Activated CD4-positive, alpha-beta T cell treated with anti-CD3 and anti-CD28 coated beads, Interleukin-2, amount 10 ng/mL, durations not matched to agents 7 days and 5 days (primary cell): ENCODE measurements at regions not wholly inside any gene's neighbourhood (a gene's known extent, or its start where the extent isn't known, plus 50 kb on each side); places are given as distances from the start of the nearest gene placed in this dataset.

Experiments used
- CTCF ChIA-PET: fragments of 350-600 bp; sonication (Branson Sonifier 250); formaldehyde crosslinking; loops from one replicate; lab custom pipeline; 2021; ENCODE audit warnings: antibody characterized with exemption; lab: Charles Lee
- POLR2A ChIA-PET: fragments of 350-600 bp; sonication (Branson Sonifier 250); formaldehyde crosslinking; loops from one replicate; lab custom pipeline; 2021; ENCODE audit warnings: antibody characterized with exemption; lab: Charles Lee
- DNase-seq: peaks from one replicate; pipeline ENCODE4 v3.0.0-alpha.2; 2020
- H3K27ac Mint-ChIP-seq: one replicate; pipeline ENCODE4 v1.8.0; 2021; ENCODE audit warnings: mild to moderate bottlenecking, moderate library complexity, mixed read lengths
- H3K27me3 Mint-ChIP-seq: one replicate; pipeline ENCODE4 v1.8.0; 2021; ENCODE audit warnings: mixed read lengths
- H3K36me3 Mint-ChIP-seq: one replicate; pipeline ENCODE4 v1.8.0; 2021; ENCODE audit warnings: low read depth, mixed read lengths
- H3K4me1 Mint-ChIP-seq: one replicate; pipeline ENCODE4 v1.8.0; 2021; ENCODE audit warnings: mixed read lengths
- H3K4me3 Mint-ChIP-seq: one replicate; pipeline ENCODE4 v1.8.0; 2021; ENCODE audit warnings: mild to moderate bottlenecking, moderate library complexity, mixed read lengths
- H3K9me3 Mint-ChIP-seq: one replicate; pipeline ENCODE4 v1.8.0; 2021; ENCODE audit warnings: mixed read lengths

- peaks cover 2% of the 10 kb centered on the region for H3K9me3 Mint-ChIP-seq
- CTCF ChIA-PET = no interaction called here
- no peaks in the 10 kb centered on the region for H3K27me3 Mint-ChIP-seq
- DNase-seq = no peak
- H3K27ac Mint-ChIP-seq = no peak overlapping the region
- H3K4me1 Mint-ChIP-seq = no peaks in the 10 kb centered on the region
- no peak overlapping the region for H3K4me3 Mint-ChIP-seq
- POLR2A ChIA-PET = no interaction called here
- no peaks in the 10 kb centered on the region for H3K36me3 Mint-ChIP-seq
Measured at GRCh38 chr1:73953586-73953985, 244.4 kb downstream of the LRRIQ3 start.

GRCh38 chr1:73953186-73953585 is 244.8 kb downstream of the LRRIQ3 start:
- Mint-ChIP-seq H3K4me1 (no peaks in the 10 kb centered on the region), H3K9me3 (peaks cover 2% of the 10 kb centered on the region), H3K27ac (no peak overlapping the region), H3K4me3 (no peak overlapping the region), H3K27me3 (no peaks in the 10 kb centered on the region), H3K36me3 (no peaks in the 10 kb centered on the region)
- CTCF ChIA-PET = no interaction called here
- POLR2A ChIA-PET = no interaction called here
- no peak for DNase-seq

- Mint-ChIP-seq H3K27me3 (no peaks in the 10 kb centered on the region), H3K36me3 (no peaks in the 10 kb centered on the region), H3K4me1 (no peaks in the 10 kb centered on the region), H3K9me3 (no peaks in the 10 kb centered on the region), H3K4me3 (no peak overlapping the region), H3K27ac (no peak overlapping the region)
- POLR2A ChIA-PET = no interaction called here
- CTCF ChIA-PET = no interaction called here
- no peak for DNase-seq
Measured at GRCh38 chr1:73948055-73948454, 249.9 kb downstream of the LRRIQ3 start.

DNA sequence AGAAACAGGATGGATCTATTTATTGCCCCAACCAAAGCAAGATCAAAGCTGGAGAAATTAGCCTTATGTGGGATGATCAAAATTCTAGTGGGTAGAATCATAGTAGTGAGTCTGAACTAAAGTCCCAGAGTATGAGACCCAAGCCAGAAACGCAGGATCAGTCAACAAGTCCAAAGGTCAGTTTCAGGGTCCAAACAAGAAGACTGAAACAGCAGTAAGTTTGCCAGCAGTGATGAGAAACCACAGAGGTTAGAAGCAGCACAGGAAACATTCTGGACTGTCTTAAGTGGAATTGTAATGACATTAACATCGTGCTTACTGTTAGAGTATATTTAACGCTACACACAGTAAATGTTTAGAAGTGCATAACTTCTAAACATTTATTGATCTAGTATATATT is 251.0 kb downstream of the LRRIQ3 start:
- Mint-ChIP-seq H3K4me3 (no peak overlapping the region), H3K27ac (no peak overlapping the region), H3K27me3 (no peaks in the 10 kb centered on the region), H3K9me3 (no peaks in the 10 kb centered on the region), H3K4me1 (no peaks in the 10 kb centered on the region), H3K36me3 (no peaks in the 10 kb centered on the region)
- POLR2A ChIA-PET = no interaction called here
- DNase-seq = no peak
- CTCF ChIA-PET = no interaction called here

DNA sequence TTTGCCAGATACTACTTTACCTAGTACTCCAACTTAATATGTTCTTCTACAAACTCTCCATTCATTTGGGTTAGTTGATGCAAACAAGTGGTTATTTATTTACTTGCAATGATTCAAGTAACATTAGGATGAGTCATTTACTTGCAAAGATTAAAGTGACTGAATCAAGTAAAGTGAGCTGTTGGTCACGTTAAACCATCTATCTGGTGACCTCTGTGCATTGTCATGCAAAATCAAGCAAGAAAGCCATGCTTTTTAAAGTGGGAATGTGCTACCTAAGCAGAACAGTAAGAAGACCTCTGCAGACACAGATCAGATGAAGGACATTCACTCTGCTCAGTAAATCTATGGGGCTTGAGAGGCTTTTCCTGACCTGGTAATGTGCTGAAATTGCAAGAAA is 254.7 kb downstream of the LRRIQ3 start:
- ChIA-PET CTCF (no interaction called here), POLR2A (no interaction called here)
- H3K36me3 Mint-ChIP-seq = no peaks in the 10 kb centered on the region
- H3K4me1 Mint-ChIP-seq = no peaks in the 10 kb centered on the region
- no peak overlapping the region for H3K4me3 Mint-ChIP-seq
- H3K27ac Mint-ChIP-seq = no peak overlapping the region
- no peaks in the 10 kb centered on the region for H3K9me3 Mint-ChIP-seq
- DNase-seq = no peak
- H3K27me3 Mint-ChIP-seq = no peaks in the 10 kb centered on the region

DNA sequence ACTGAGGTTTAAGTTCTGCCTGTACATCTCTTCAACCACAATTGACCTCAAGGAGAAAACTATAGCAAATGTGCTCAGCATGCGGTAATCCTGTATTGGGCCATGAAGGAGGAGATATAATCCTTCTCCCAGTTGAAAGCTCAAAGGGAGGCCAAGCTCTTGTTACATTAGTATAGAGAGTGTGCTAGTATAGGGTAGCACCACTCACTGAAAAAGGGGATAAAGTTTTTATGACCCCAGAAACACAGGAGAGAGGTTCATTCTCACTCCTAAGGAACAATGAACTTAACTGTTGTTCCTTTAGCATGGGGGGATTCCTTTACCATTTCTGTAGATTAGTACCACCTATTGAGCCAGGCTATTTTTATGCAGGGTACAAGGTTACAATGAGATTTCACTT is 267.7 kb downstream of the LRRIQ3 start:
- POLR2A ChIA-PET = no interaction called here
- H3K36me3 Mint-ChIP-seq = no peaks in the 10 kb centered on the region
- no peaks in the 10 kb centered on the region for H3K27me3 Mint-ChIP-seq
- H3K4me1 Mint-ChIP-seq = no peaks in the 10 kb centered on the region
- no peak for DNase-seq
- H3K27ac Mint-ChIP-seq = no peak overlapping the region
- H3K9me3 Mint-ChIP-seq = no peaks in the 10 kb centered on the region
- no peak overlapping the region for H3K4me3 Mint-ChIP-seq
- CTCF ChIA-PET = no interaction called here

- Mint-ChIP-seq H3K4me1 (no peaks in the 10 kb centered on the region), H3K27me3 (no peaks in the 10 kb centered on the region), H3K27ac (no peak overlapping the region), H3K9me3 (peaks cover 9% of the 10 kb centered on the region), H3K4me3 (no peak overlapping the region), H3K36me3 (no peaks in the 10 kb centered on the region)
- CTCF ChIA-PET = no interaction called here
- POLR2A ChIA-PET = no interaction called here
- DNase-seq = no peak
Measured at GRCh38 chr1:73914951-73915350, 283.0 kb downstream of the LRRIQ3 start.

DNA sequence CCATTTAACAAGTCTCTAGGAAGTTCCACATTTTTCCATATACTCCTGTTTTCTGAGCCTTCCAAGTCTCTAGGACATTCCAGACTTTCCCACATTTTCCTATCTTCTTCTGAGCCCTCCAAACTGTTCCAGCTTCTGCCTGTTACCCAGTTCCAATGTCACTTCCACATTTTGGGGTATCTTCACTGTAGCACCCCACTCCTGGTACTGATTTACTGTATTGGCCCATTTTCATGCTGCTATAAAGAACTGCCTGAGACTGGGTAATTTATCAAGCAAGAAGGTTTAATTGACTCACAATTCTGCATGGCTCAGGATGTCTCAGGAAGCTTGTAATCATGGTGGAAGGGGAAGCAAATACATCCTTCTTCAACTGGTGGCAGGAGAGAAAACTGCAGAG is 285.0 kb downstream of the LRRIQ3 start:
- no peaks in the 10 kb centered on the region for H3K36me3 Mint-ChIP-seq
- CTCF ChIA-PET = no interaction called here
- no peaks in the 10 kb centered on the region for H3K4me1 Mint-ChIP-seq
- H3K4me3 Mint-ChIP-seq = no peak overlapping the region
- POLR2A ChIA-PET = no interaction called here
- no peak overlapping the region for H3K27ac Mint-ChIP-seq
- DNase-seq = no peak
- H3K27me3 Mint-ChIP-seq = no peaks in the 10 kb centered on the region
- peaks cover 9% of the 10 kb centered on the region for H3K9me3 Mint-ChIP-seq

GRCh38 chr1:73911849-73912248 is 286.1 kb downstream of the LRRIQ3 start:
- CTCF ChIA-PET = no interaction called here

DNA sequence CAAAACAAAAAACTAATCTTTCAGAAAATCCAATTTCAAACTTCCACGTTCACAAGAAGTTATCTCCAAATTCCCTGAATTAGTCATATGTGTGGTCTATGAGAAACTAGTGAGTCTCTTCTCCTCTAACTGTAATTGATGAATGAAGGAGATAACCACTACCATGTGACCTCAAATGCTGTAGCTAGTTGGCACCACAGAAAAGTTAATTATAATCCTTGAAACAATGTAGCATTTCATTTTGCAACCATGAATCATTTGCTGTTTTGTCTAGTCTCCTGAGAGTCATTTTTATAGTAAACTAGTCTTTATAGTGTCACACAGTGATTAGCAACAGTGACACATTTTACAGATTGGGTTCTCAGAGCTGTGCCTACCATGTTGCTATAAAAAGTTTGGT is 287.5 kb downstream of the LRRIQ3 start:
- no peaks in the 10 kb centered on the region for H3K27me3 Mint-ChIP-seq
- POLR2A ChIA-PET = no interaction called here
- DNase-seq = no peak
- peaks cover 9% of the 10 kb centered on the region for H3K9me3 Mint-ChIP-seq
- no peaks in the 10 kb centered on the region for H3K36me3 Mint-ChIP-seq
- no peaks in the 10 kb centered on the region for H3K4me1 Mint-ChIP-seq
- CTCF ChIA-PET = no interaction called here
- no peak overlapping the region for H3K27ac Mint-ChIP-seq
- no peak overlapping the region for H3K4me3 Mint-ChIP-seq

More at GRCh38 chr1:73911849-73912248, 286.1 kb downstream of the LRRIQ3 start:
- H3K36me3 Mint-ChIP-seq = no peaks in the 10 kb centered on the region
- H3K4me1 Mint-ChIP-seq = no peaks in the 10 kb centered on the region
- DNase-seq = no peak
- H3K27me3 Mint-ChIP-seq = no peaks in the 10 kb centered on the region
- no peak overlapping the region for H3K4me3 Mint-ChIP-seq
- POLR2A ChIA-PET = no interaction called here
- peaks cover 9% of the 10 kb centered on the region for H3K9me3 Mint-ChIP-seq
- H3K27ac Mint-ChIP-seq = no peak overlapping the region

GRCh38 chr1:73910062-73910461 is 287.9 kb downstream of the LRRIQ3 start:
- H3K27ac Mint-ChIP-seq = no peak overlapping the region
- ChIA-PET CTCF (no interaction called here), POLR2A (no interaction called here)
- H3K4me3 Mint-ChIP-seq = no peak overlapping the region
- H3K36me3 Mint-ChIP-seq = no peaks in the 10 kb centered on the region
- no peaks in the 10 kb centered on the region for H3K27me3 Mint-ChIP-seq
- no peaks in the 10 kb centered on the region for H3K4me1 Mint-ChIP-seq
- no peak for DNase-seq
- peaks cover 9% of the 10 kb centered on the region for H3K9me3 Mint-ChIP-seq

- Mint-ChIP-seq H3K27ac (no peak overlapping the region), H3K4me3 (no peak overlapping the region), H3K4me1 (no peaks in the 10 kb centered on the region), H3K9me3 (peaks cover 9% of the 10 kb centered on the region), H3K36me3 (no peaks in the 10 kb centered on the region), H3K27me3 (no peaks in the 10 kb centered on the region)
- POLR2A ChIA-PET = no interaction called here
- CTCF ChIA-PET = no interaction called here
- no peak for DNase-seq
Measured at GRCh38 chr1:73909043-73909562, 288.9 kb downstream of the LRRIQ3 start.

DNA sequence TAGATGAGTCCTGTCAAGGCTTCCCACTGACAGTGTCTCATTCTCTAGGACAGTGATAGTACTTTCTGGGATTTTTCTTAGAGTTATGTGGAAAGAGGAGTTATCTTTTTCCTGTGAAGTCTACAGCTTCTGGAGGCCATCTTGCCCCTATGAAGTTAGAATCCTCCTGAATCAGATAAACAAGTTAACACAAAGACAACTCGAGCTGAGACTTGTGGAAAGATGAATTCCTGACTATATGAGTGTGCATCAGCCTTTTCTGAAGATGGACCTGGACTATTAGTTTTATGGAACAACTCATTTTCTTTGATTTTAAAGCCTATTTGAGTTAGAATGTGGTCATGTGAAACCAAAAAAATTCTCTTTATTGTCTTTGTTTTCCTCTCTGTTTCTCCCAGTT is 290.9 kb downstream of the LRRIQ3 start:
- CTCF ChIA-PET = no interaction called here
- no peaks in the 10 kb centered on the region for H3K4me1 Mint-ChIP-seq
- no peak overlapping the region for H3K4me3 Mint-ChIP-seq

DNA sequence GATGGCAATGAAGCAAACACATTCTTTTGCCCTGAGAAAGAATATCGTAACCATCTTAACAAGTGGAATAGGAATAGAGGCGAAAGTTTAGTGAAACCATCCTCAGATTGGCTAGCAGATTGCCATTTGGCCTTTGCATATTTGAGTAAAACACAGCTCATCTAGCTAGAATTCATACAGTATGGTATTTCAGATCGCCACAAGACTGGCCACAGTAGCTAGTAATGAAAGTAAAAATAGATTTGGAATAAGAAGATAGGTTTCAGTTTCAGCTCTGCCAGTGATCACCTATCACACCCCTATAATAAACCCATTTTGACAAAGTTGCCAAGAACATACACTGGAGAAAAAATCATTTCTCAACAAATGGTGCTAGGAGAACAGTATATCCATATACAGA is 294.9 kb downstream of the LRRIQ3 start:
- H3K27me3 Mint-ChIP-seq = no peaks in the 10 kb centered on the region
- H3K27ac Mint-ChIP-seq = no peak overlapping the region
- H3K4me3 Mint-ChIP-seq = no peak overlapping the region
- ChIA-PET POLR2A (no interaction called here), CTCF (no interaction called here)
- DNase-seq = no peak
- no peaks in the 10 kb centered on the region for H3K9me3 Mint-ChIP-seq
- H3K36me3 Mint-ChIP-seq = no peaks in the 10 kb centered on the region
- no peaks in the 10 kb centered on the region for H3K4me1 Mint-ChIP-seq

More for the DNA sequence above, 290.9 kb downstream of the LRRIQ3 start:
- peaks cover 4% of the 10 kb centered on the region for H3K9me3 Mint-ChIP-seq
- no peak overlapping the region for H3K27ac Mint-ChIP-seq
- no peak for DNase-seq
- H3K36me3 Mint-ChIP-seq = no peaks in the 10 kb centered on the region
- POLR2A ChIA-PET = no interaction called here
- H3K27me3 Mint-ChIP-seq = no peaks in the 10 kb centered on the region
